Stimulated activated CD4-positive, alpha-beta T cell treated with anti-CD3 and anti-CD28 coated beads, Interleukin-4, amount 100 ng/mL, for 48 hours (primary cell): ENCODE measurements at regions not wholly inside any gene's neighbourhood (a gene's known extent, or its start where the extent isn't known, plus 50 kb on each side); places are given as distances from the start of the nearest gene placed in this dataset.

ENCODE experiments used
- DNase-seq, 2 donors: peaks; one replicate each; pipeline ENCODE4 v3.0.0-alpha.2; 2020; ENCODE audit warnings: low read depth in 2 of 2

GRCh38 chr3:34294240-34294639, 495.8 kb downstream of the PDCD6IP start:
- no peak for DNase-seq

GRCh38 chr3:34296796-34297195, 498.4 kb downstream of the PDCD6IP start:
- no peak for DNase-seq

DNA sequence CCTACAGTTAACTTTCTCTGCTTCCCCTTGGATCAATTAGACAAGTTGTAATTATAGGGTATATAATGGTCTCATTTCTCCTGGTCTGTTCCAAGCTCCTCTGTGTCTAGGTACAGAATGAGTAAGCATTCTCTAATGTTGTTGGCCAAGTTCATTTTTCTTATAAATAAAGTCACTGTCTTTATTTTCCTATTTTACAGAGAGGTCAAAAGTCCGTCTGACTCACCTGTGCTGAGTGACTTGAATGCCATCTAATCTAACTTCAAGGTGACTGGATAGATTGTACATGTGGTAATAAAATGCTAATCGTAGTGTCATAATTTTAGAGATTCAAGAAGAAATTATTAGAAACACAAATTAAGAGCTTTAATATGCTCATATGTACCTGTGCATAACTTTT, 500.2 kb downstream of the PDCD6IP start:
- no peak for DNase-seq

DNA sequence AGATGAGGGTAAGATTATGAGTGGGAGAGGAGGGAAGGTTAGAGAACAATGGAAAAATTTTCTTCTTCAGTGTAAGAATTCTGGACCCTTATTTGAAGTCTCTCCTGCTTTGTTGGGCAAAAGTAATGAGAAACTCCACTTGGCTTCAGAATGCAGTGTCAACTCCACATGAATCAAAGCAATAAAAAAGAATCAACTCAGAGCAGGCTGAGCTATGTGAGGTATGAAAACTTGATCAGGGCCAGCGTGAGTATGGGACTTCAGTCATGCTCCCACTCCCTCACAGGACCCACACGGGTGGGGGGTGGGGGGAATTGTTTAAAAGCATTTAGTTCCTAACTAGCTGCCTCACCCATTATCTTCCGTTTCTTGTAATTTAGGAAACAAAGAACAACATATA, 502.2 kb downstream of the PDCD6IP start:
- no peak for DNase-seq

- DNase-seq, result no peak
Measured at GRCh38 chr3:34301313-34301712, 502.9 kb downstream of the PDCD6IP start.

DNA sequence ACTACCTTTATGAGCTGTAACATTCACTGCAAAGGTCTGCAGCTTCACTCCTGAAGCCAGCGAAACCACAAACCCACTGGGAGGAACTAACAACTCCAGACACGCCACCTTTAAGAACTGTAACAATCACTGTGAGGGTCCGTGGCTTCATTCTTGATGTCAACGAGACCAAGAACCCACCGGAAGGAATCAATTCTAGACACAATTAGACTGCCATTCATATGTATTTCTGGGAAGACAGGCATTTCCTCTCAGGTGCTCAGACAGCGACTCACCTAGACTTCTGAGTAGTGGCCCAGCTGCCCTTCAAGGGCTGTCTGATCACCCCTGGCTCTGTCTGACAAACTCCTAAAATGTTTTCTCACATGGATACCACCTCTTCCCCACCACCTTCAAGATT, 506.8 kb downstream of the PDCD6IP start:
- DNase-seq, result no peak

DNA sequence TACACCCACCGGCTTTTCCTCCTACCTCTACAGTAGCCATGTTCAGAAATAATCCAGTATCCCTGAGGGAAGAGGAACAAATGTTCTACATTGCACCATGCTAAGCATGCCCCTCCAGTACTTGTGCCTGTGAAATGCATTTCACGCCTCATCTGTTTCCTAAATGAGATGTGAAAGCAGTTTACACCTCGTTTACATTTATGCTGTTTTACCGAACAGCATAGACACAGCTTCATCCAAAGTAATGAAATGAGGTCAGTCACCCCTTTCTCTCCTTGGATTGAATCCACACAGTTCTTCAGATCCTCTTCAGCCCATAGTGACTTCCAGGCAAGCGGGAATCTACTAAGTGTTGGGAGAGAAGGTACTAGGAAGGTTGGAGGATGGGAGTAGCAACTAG, 514.3 kb downstream of the PDCD6IP start:
- no peak for DNase-seq

GRCh38 chr3:34319881-34320280, 521.5 kb downstream of the PDCD6IP start:
- no peak for DNase-seq

DNA sequence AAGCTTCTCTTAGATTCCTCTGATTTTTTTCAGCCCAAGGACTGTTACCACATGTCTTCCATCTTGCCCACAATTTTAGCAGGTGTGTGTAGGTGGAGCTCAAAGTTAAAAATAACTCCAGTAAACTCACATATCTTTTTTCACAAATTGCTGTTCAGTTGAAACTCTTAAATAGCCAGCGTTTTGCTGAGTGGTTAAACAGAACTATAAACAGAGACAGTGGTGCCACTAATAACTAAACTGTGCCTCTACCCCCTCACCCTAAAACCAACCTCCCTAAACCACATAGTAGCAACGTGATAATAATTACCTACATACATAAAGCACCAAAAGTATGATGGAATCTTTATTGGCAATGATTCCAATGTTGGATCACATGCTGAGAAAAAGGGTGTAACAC, 525.1 kb downstream of the PDCD6IP start:
- DNase-seq, result no peak

DNA sequence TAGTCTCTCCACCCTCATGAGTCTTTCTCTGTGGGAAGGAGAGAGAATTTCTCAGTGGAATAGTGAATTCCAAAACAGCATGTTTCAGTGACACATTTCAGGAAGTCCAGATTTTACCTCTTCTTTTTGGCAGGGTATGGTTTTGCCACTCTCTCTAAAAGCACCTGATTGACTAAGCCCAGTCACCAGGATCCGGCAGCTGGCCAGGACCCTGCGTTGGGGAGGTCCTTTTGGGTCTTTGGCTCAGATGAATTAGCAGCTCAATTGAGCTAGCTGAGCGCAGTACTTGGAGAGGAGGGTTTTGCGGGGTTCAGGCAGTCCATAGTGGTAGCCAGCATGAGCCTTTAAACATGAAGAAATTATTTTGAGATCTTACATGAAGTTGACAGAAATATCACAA, 548.2 kb downstream of the PDCD6IP start:
- no peak for DNase-seq

- no peak for DNase-seq
Measured at GRCh38 chr3:34351882-34352777, 553.7 kb downstream of the PDCD6IP start.

GRCh38 chr3:34352778-34353331, 554.4 kb downstream of the PDCD6IP start:
- DNase-seq, result no peak

DNA sequence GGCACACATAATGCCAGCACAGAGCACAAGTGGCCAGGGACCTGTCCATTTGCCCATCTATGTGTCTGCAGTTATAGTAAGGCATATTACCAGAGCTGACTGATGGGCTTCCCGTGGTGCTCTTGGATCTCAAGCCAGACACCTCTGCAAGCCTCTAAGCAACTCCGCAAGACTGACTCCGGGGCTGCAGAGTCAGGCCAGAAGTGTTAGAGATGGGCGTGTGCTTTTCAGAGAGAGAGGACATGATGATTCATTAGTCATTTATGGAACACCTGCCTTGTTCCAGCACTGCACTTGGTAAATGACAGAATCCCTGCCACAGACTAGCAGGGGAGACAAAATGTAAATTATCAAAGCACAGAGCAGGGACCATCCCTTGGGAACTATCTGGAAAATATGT, 559.0 kb downstream of the PDCD6IP start:
- DNase-seq, result no peak

DNA sequence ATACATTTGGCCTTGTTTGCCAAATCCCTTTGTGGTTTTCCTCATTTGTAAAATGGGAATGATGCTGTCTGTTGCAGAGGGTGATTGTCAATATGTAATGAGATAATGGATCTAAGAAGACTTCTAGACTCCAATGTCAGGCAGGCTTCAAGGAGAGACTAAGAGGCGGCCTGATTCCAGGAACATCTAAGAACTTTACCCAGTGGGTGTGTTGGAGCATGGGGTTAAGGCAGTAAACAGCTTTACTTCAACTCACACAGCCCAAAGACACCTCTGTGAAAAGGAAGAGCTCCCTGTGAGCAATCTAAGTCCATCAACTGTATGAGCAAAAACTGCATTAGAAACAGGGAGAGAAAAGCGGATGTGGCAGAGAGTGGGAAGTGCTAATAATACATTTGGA, 560.6 kb downstream of the PDCD6IP start:
- no peak for DNase-seq

- DNase-seq, result no peak
Measured at GRCh38 chr3:34360713-34361112, 562.3 kb downstream of the PDCD6IP start.

DNA sequence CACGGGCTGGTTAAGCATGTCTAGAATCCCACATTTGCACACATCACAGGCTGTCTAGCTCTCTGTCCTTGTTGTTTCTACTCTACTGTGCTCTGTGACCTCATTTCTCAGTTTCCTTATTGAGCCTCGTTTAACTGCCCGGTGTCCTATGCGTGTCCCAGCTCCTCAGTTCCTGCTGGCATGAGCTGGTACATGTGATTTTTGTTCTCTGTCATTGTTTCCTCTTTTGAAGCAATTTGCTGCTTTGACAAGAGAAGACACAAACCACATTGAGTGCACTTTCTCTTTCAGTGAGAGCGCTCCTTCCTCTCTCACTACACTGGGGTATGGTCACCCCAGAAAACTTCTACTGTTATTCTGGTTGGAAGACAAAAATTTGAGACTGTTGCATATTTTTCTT, 563.5 kb downstream of the PDCD6IP start:
- DNase-seq, result no peak

GRCh38 chr3:34362910-34363309, 564.5 kb downstream of the PDCD6IP start:
- no peak for DNase-seq

DNA sequence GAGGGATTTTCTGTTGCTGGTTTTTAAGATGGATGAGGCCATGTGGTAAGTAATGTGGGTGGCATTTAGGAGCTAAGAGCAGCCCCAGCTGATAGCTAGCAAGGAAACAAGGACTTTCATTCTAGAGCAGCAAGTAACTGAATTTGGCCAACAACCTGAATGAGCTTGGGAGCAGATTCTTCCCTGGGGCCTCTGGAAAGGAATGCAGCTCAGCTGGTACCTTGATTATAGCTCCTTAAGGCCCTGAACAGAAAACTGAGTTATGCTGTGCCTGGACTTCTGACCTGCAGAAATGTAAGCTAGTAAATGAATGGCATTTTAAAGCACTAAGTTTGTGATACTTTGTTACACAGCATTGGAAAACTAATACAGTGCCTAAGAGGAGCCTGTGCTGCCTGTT, 565.5 kb downstream of the PDCD6IP start:
- DNase-seq, result no peak

DNA sequence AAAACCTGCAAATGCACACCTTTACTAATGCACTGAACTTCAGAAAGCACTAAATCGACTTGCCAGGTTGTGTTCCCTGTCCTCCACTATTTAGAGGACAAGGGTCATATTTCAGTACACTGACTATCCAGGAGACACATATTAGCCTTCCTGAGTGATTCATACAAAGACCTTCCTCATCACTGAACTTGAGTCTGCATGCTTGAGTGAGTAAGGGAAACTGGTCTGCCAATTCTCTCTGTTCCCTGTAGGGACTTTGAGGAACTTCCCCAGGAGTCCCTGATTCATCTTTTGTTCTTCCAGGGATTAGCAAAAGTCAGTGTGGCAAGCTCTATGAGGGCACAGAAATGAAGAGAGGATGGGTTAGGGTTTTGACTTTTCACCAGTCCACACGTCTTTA, 565.9 kb downstream of the PDCD6IP start:
- DNase-seq, result no peak

DNA sequence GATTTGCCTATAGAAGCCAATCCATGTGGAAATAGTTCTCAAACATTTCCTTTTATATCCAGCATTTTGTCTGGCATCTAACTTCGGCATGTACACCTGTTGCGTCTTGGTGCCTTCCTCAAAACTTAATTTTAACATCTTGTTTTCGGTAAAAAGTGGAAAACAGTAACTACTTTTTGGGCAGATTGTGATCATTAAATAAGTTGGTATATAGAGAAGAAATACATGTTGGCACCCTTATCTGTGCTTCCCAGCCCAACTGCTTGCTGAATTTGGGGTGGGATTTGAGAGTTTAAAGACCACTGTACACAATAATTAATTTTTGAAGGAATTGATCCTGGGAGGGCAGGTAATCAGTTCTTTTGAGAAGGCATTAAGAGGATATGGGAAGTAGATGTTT, 566.8 kb downstream of the PDCD6IP start:
- DNase-seq, result no peak

- DNase-seq, result no peak
Measured at GRCh38 chr3:34365771-34366170, 567.3 kb downstream of the PDCD6IP start.

- no peak for DNase-seq
Measured at GRCh38 chr3:34367521-34367920, 569.1 kb downstream of the PDCD6IP start.

DNA sequence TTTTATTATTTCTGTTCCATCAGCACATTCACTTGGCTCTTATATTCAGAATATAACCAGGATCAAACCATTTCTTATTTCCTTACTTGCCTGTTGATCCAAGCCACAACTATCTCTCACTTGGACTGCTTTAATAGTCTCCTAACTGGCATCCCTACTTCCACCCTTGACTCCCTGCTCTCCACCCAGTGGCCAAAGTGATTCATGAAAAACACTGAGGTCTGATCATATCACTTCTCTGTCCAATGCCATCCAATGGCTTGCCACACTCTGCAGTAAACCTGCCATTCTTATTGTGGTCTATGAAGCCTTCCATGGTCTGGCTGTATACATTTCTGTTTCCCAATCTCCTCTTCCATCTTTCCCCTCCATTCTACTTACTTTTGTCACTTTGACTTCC, 576.1 kb downstream of the PDCD6IP start:
- DNase-seq, result no peak

DNA sequence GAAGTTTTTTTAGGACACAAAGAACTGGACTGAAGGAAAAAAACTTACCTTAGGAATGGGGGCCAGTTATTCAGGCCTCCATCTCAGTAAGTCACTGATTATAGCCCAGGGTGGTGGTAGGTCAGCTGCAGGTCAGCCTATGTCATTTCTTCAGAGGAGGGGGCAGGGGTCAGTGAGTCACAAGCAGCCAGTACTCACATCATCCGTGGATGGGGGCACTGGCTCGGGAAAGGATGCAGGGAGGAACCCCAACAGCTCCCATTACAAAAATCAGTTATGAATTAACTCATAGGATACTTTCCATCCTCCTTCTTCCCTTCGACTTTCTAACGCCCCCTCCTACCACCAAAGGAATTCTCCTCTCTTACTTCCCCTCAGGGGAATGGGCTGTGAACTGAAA, 578.3 kb downstream of the PDCD6IP start:
- DNase-seq, result no peak
